ENCODE measurements at regions not wholly inside any gene's neighbourhood (a gene's known extent, or its start where the extent isn't known, plus 50 kb on each side); places are given as distances from the start of the nearest gene placed in this dataset.

GRCh38 chr5:12109075-12109688 is 204.9 kb upstream of the CTNND2 start:
- H3K27me3 ChIP-seq: no peaks in the 10 kb centered on the region
- H3K4me3 ChIP-seq: no peak overlapping the region
- H3K9ac ChIP-seq (ENCODE audit: low read depth in 2 of 2, low read length in 2 of 2): no peak overlapping the region
- no peak overlapping the region for H3K27ac ChIP-seq
- TF ChIP-seq CTCF (IDR thresholded peaks at IDR 0.05): no peak
- DNase-seq: no peak
- no peaks in the 10 kb centered on the region for H3K36me3 ChIP-seq
- peaks cover 3% of the 10 kb centered on the region for H3K4me1 ChIP-seq
- intact Hi-C loops (cut with DNase I): no loop called here
- no peaks in the 10 kb centered on the region for H3K9me3 ChIP-seq

- no peaks in the 10 kb centered on the region for H3K36me3 ChIP-seq
- no peak overlapping the region for H3K9ac ChIP-seq (ENCODE audit: low read depth in 2 of 2, low read length in 2 of 2)
- no peaks in the 10 kb centered on the region for H3K4me1 ChIP-seq
- no peak overlapping the region for H3K27ac ChIP-seq
- intact Hi-C loops (cut with DNase I): no loop called here
- H3K9me3 ChIP-seq: no peaks in the 10 kb centered on the region
- no peak overlapping the region for H3K4me3 ChIP-seq
- H3K27me3 ChIP-seq: no peaks in the 10 kb centered on the region
- no peak for DNase-seq
- no peak for TF ChIP-seq CTCF (IDR thresholded peaks at IDR 0.05)
These were observed 197.9 kb upstream of the CTNND2 start for GRCh38 chr5:12102151-12102550.

- no peaks in the 10 kb centered on the region for H3K36me3 ChIP-seq
- DNase-seq: no peak
These were observed 196.3 kb upstream of the CTNND2 start for GRCh38 chr5:12100542-12100941.

GRCh38 chr5:12099296-12099695 is 195.1 kb upstream of the CTNND2 start:
- intact Hi-C loops (cut with DNase I): no loop called here
- DNase-seq: no peak
- Histone ChIP-seq H3K36me3 (no peaks in the 10 kb centered on the region), H3K9me3 (no peaks in the 10 kb centered on the region), H3K4me3 (no peak overlapping the region), H3K27ac (no peak overlapping the region), H3K27me3 (no peaks in the 10 kb centered on the region), H3K4me1 (no peaks in the 10 kb centered on the region), H3K9ac (ENCODE audit: low read depth in 2 of 2, low read length in 2 of 2) (no peak overlapping the region)
- TF ChIP-seq CTCF (IDR thresholded peaks at IDR 0.05): no peak

More at GRCh38 chr5:12100542-12100941, 196.3 kb upstream of the CTNND2 start:
- intact Hi-C loops (cut with DNase I): no loop called here
- Histone ChIP-seq H3K9ac (ENCODE audit: low read depth in 2 of 2, low read length in 2 of 2) (no peak overlapping the region), H3K9me3 (no peaks in the 10 kb centered on the region), H3K27ac (no peak overlapping the region), H3K4me3 (no peak overlapping the region), H3K27me3 (no peaks in the 10 kb centered on the region), H3K4me1 (no peaks in the 10 kb centered on the region)
- no peak for TF ChIP-seq CTCF (IDR thresholded peaks at IDR 0.05)

- no peak for DNase-seq
- no peak overlapping the region for H3K4me3 ChIP-seq
These were observed 191.6 kb upstream of the CTNND2 start for GRCh38 chr5:12095808-12096281.

More at GRCh38 chr5:12095808-12096281, 191.6 kb upstream of the CTNND2 start:
- H3K9me3 ChIP-seq: no peaks in the 10 kb centered on the region
- no peaks in the 10 kb centered on the region for H3K4me1 ChIP-seq
- no peaks in the 10 kb centered on the region for H3K27me3 ChIP-seq
- no peak overlapping the region for H3K9ac ChIP-seq (ENCODE audit: low read depth in 2 of 2, low read length in 2 of 2)
- H3K36me3 ChIP-seq: no peaks in the 10 kb centered on the region
- no peak for TF ChIP-seq CTCF (IDR thresholded peaks at IDR 0.05)
- H3K27ac ChIP-seq: no peak overlapping the region
- intact Hi-C loops (cut with DNase I): no loop called here

Measured in colonic mucosa (tissue), 4 donors.